Astrocyte (in vitro differentiated cells and primary cell): ENCODE measurements at regions not wholly inside any gene's neighbourhood (a gene's known extent, or its start where the extent isn't known, plus 50 kb on each side); places are given as distances from the start of the nearest gene placed in this dataset.

ENCODE experiments used
- CTCF ChIP-seq: IDR thresholded peaks from 2 replicates; pipeline ENCODE4 v1.5.1; 2011; ENCODE audit warnings: low read depth, mild to moderate bottlenecking, inconsistent platforms, low read length, moderate library complexity; ENCODE audit not compliant: insufficient read depth
- EZH2 ChIP-seq: IDR thresholded peaks from 2 replicates; pipeline ENCODE4 v1.6.1; 2012; ENCODE audit warnings: mild to moderate bottlenecking, low read length, inconsistent platforms; ENCODE audit not compliant: insufficient read depth

GRCh38 chr18:65260030-65260429, 490.8 kb upstream of the CDH7 start:
- TF ChIP-seq CTCF (no peak), EZH2 (no peak)
